Adrenal gland (tissue), 9 donors: ENCODE measurements at regions not wholly inside any gene's neighbourhood (a gene's known extent, or its start where the extent isn't known, plus 50 kb on each side); places are given as distances from the start of the nearest gene placed in this dataset.

ENCODE experiments used
- DNase-seq, 7 donors: peaks; one replicate each; pipeline ENCODE4 v3.0.0-alpha.2; 2019 to 2020
- H3K27ac ChIP-seq, 5 donors: fragments of 200-600 bp; sonication (generic) in 4 of 5; 1 replicate in 3 of 5; 2 replicates in 2 of 5; pipeline versions ENCODE4 v1.5.1 to v1.8.0; 2016 to 2020; ENCODE audit warnings: mild to moderate bottlenecking in 1 of 5
- H3K27me3 ChIP-seq: fragments of 200-600 bp; 2 replicates; pipeline ENCODE4 v1.8.0; 2021
- H3K36me3 ChIP-seq, 2 donors: fragments of 200-600 bp; replicated peaks in 1 of 2; 1 replicate in 1 of 2; 2 replicates in 1 of 2; pipeline versions ENCODE4 v1.5.1 to v1.8.0; 2018 to 2022
- H3K4me1 ChIP-seq, 2 donors: fragments of 200-600 bp; replicated peaks in 1 of 2; 1 replicate in 1 of 2; 2 replicates in 1 of 2; pipeline versions ENCODE4 v1.5.1 to v1.8.0; 2018 to 2021
- H3K4me3 ChIP-seq, 4 donors: fragments of 200-600 bp; sonication (generic) in 3 of 4; one replicate each; pipeline ENCODE4 v1.5.1; 2016 to 2018
- H3K9me3 ChIP-seq, 3 donors: fragments of 200-600 bp; sonication (generic) in 1 of 3; replicated peaks in 1 of 3; 1 replicate in 2 of 3; 2 replicates in 1 of 3; pipeline versions ENCODE4 v1.5.1 to v1.8.0; 2016 to 2021
- CTCF ChIP-seq, 6 experiments: fragments of 450-650 bp in 4 of 6; fragments of 200-600 bp in 2 of 6; sonication (generic) in 1 of 6; IDR thresholded peaks; 1 replicate in 5 of 6; 2 replicates in 1 of 6; pipeline versions ENCODE4 v1.5.1 to v1.8.0; 2016 to 2021; ENCODE audit warnings: antibody characterized with exemption in 6 of 6, mild to moderate bottlenecking in 2 of 6, moderate library complexity in 1 of 6
- POLR2A ChIP-seq, 2 donors: fragments of 450-650 bp; IDR thresholded peaks; one replicate each; pipeline ENCODE4 v1.6.1; 2017; ENCODE audit warnings: antibody characterized with exemption in 2 of 2, mild to moderate bottlenecking in 2 of 2, moderate library complexity in 1 of 2
- WGBS, 4 donors: extraction: QIAGEN DNeasy Blood & Tissue Kit in 2 of 4; methylation state at CpG; one replicate each; pipeline versions ENCODE4 v1.1.5 to v1.1.7; 2013 to 2017; 5-methylcytosine and 5-hydroxymethylcytosine counted together
- intact Hi-C, 2 donors: fragments of 100-400 bp; cut with DNase I; formaldehyde crosslinking; loops; one replicate each; pipeline versions ENCODE4 v1.14.1 to v1.15.0; 2022 to 2023
- donor health status: healthy with polysubstance abuse.
- donor health status: Bipolar disorder and iron deficiency.
- donor health status: DM: yes; HTN: yes; CAD: no.
- donor health status: DM: no; HTN: no; CAD: no.
- donor health status: DM: no; HTN: no; CAD: no.

- DNase-seq, result no peak
- H3K36me3 ChIP-seq, result no peaks in the 10 kb centered on the region
- TF ChIP-seq POLR2A (IDR thresholded peaks at IDR 0.05) (no peak), CTCF (IDR thresholded peaks at IDR 0.05) (no peak)
- 53 to 84% (median 78%) methylated on average over 3 of the region's 3 CpGs for WGBS, 4 donors
- no peak overlapping the region for H3K4me3 ChIP-seq
- H3K4me1 ChIP-seq, result no peaks in the 10 kb centered on the region
- no peak overlapping the region for H3K27ac ChIP-seq
- no peaks in the 10 kb centered on the region for H3K27me3 ChIP-seq
- H3K9me3 ChIP-seq, result no peaks in the 10 kb centered on the region
- intact Hi-C loops, result no loop called here
These were observed 1350.1 kb upstream of the C9orf72 start for GRCh38 chr9:28923351-28923750.

- no peak for DNase-seq
- H3K27me3 ChIP-seq, result no peaks in the 10 kb centered on the region
- no peaks in the 10 kb centered on the region for H3K9me3 ChIP-seq
- TF ChIP-seq CTCF (IDR thresholded peaks at IDR 0.05) (no peak), POLR2A (IDR thresholded peaks at IDR 0.05) (no peak)
- H3K36me3 ChIP-seq, result no peaks in the 10 kb centered on the region
- 74 to 80% (median 78%) methylated on average over 3 of the region's 3 CpGs for WGBS, 4 donors
- no peak overlapping the region for H3K27ac ChIP-seq
- no peaks in the 10 kb centered on the region for H3K4me1 ChIP-seq
- no peak overlapping the region for H3K4me3 ChIP-seq
- intact Hi-C loops, result no loop called here
These were observed 1351.9 kb upstream of the C9orf72 start for GRCh38 chr9:28925157-28925556.

GRCh38 chr9:28926306-28926705 lies 1353.0 kb upstream of the C9orf72 start:
- WGBS, 4 donors, result 64 to 80% (median 75%) methylated on average over 3 of the region's 3 CpGs

GRCh38 chr9:28927691-28928090 lies 1354.4 kb upstream of the C9orf72 start:
- Histone ChIP-seq H3K27ac (no peak overlapping the region), H3K4me1 (no peaks in the 10 kb centered on the region), H3K4me3 (no peak overlapping the region), H3K36me3 (no peaks in the 10 kb centered on the region), H3K9me3 (no peaks in the 10 kb centered on the region), H3K27me3 (no peaks in the 10 kb centered on the region)
- DNase-seq, result no peak
- WGBS, 4 donors, result 70 to 79% (median 75%) methylated on average over 1 of the region's 1 CpG
- intact Hi-C loops, result no loop called here
- no peak for TF ChIP-seq CTCF (IDR thresholded peaks at IDR 0.05)
- no peak for TF ChIP-seq POLR2A (IDR thresholded peaks at IDR 0.05)

More at GRCh38 chr9:28926306-28926705, 1353.0 kb upstream of the C9orf72 start:
- H3K4me3 ChIP-seq, result no peak overlapping the region
- intact Hi-C loops, result no loop called here
- no peak for DNase-seq
- H3K27ac ChIP-seq, result no peak overlapping the region
- H3K36me3 ChIP-seq, result no peaks in the 10 kb centered on the region
- H3K4me1 ChIP-seq, result no peaks in the 10 kb centered on the region
- no peaks in the 10 kb centered on the region for H3K27me3 ChIP-seq
- H3K9me3 ChIP-seq, result no peaks in the 10 kb centered on the region
- TF ChIP-seq CTCF (IDR thresholded peaks at IDR 0.05), result no peak
- no peak for TF ChIP-seq POLR2A (IDR thresholded peaks at IDR 0.05)
